DND-41 (cell line): ENCODE measurements at regions not wholly inside any gene's neighbourhood (a gene's known extent, or its start where the extent isn't known, plus 50 kb on each side); places are given as distances from the start of the nearest gene placed in this dataset.

Experiments
- ATAC-seq: fragments of 200-7000 bp; cut with Tn5 transposase; 3 replicates; pipeline ENCODE4 v1.9.1; 2021; ENCODE audit warnings: low read depth; ENCODE audit not compliant: insufficient read depth
- DNase-seq: peaks from one replicate; pipeline ENCODE4 v3.0.0-alpha.2; 2020
- H2AFZ ChIP-seq: 2 replicates; pipeline ENCODE4 v1.6.0; 2012; ENCODE audit warnings: low read depth, low read length
- H3K27ac ChIP-seq: 2 replicates; pipeline ENCODE4 v1.5.1; 2012; ENCODE audit warnings: low read length, inconsistent platforms
- H3K27me3 ChIP-seq: fragments of 200-600 bp; sonication (generic); 2 replicates; pipeline ENCODE4 v1.6.0; 2012; ENCODE audit warnings: low read length, mild to moderate bottlenecking, inconsistent platforms; ENCODE audit not compliant: insufficient read depth, poor library complexity
- H3K36me3 ChIP-seq: 2 replicates; pipeline ENCODE4 v1.5.1; 2012; ENCODE audit warnings: low read length, inconsistent platforms; ENCODE audit not compliant: insufficient read depth
- H3K4me1 ChIP-seq: 2 replicates; pipeline ENCODE4 v1.5.1; 2012; ENCODE audit warnings: mild to moderate bottlenecking, low read length; ENCODE audit not compliant: insufficient read depth
- H3K4me2 ChIP-seq: 2 replicates; pipeline ENCODE4 v1.6.0; 2012; ENCODE audit warnings: mild to moderate bottlenecking, moderate library complexity, low read length, inconsistent platforms; ENCODE audit not compliant: insufficient read depth
- H3K4me3 ChIP-seq, 2 experiments: fragments of 200-600 bp in 1 of 2; shearing (Covaris generic) in 1 of 2; 2 replicates each; pipeline ENCODE4 v1.5.1; 2012 to 2016; ENCODE audit warnings: inconsistent platforms in 2 of 2, low read length in 2 of 2, mild to moderate bottlenecking in 2 of 2, low read depth in 1 of 2, moderate library complexity in 1 of 2
- H3K79me2 ChIP-seq: 2 replicates; pipeline ENCODE4 v1.6.0; 2012; ENCODE audit warnings: low read length, inconsistent platforms; ENCODE audit not compliant: insufficient read depth
- H3K9ac ChIP-seq: 2 replicates; pipeline ENCODE4 v1.6.0; 2012; ENCODE audit warnings: low read depth, mild to moderate bottlenecking, inconsistent platforms, low read length, moderate library complexity
- H3K9me3 ChIP-seq: 2 replicates; pipeline ENCODE4 v1.5.1; 2012; ENCODE audit warnings: low read length, moderate library complexity, mild to moderate bottlenecking, inconsistent platforms; ENCODE audit not compliant: insufficient read depth, severe bottlenecking
- H4K20me1 ChIP-seq: 2 replicates; pipeline ENCODE4 v1.6.0; 2012; ENCODE audit warnings: low read length; ENCODE audit not compliant: insufficient read depth
- EZH2 ChIP-seq: IDR thresholded peaks from 3 replicates; pipeline ENCODE4 v1.6.1; 2012; ENCODE audit warnings: borderline replicate concordance, low read depth, mild to moderate bottlenecking, moderate library complexity, low read length, inconsistent platforms; ENCODE audit not compliant: severe bottlenecking
- TF ChIP-seq, protein P1 (sequence below): IDR thresholded peaks from 2 replicates; pipeline ENCODE4 v1.5.1; 2012; ENCODE audit warnings: borderline replicate concordance, low read length, moderate library complexity, mild to moderate bottlenecking; ENCODE audit not compliant: poor library complexity, severe bottlenecking; ENCODE audit errors: extremely low read depth

DNA sequence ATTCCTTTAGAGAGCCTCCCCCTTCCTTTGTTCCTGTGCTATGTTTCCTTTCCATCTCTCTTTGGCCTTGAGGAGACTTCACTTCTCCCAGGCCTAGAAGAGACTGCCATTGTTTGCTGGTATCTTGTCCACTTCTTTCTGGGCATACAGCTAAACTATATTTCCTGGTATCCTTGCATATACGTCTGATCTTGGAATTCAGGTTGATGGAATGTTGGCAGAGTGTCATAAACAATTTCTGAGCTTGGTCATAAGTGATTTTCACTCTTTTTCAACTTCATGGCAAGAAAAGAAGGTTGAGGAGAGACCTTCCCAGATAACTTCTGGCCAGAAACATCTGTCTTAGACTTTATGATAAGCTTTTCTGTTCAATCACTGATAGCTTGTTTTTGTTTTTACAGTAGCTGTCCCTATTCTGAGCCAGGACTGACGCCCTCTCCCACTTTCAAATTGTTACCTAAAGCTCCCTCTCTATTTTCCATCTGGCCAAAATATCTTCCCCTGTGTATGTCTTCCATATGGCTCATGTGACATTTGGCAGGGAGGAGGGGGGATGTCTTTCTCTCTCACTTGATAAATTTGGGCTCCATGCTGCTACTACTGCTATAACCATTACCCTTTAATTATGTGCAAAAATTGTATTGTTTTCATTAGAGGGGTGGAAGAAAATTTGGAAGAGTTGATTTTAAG, 457.0 kb downstream of the ADAMTS20 start:
- Histone ChIP-seq H3K27me3 (no peaks in the 10 kb centered on the region), H3K79me2 (no peaks in the 10 kb centered on the region), H3K9me3 (no peaks in the 10 kb centered on the region), H4K20me1 (no peaks in the 10 kb centered on the region), H3K4me3 (no peak overlapping the region), H3K36me3 (no peaks in the 10 kb centered on the region), H3K4me2 (no peak overlapping the region), H2AFZ (no peak overlapping the region), H3K27ac (no peak overlapping the region), H3K9ac (no peak overlapping the region), H3K4me1 (no peaks in the 10 kb centered on the region)
- no peak for ATAC-seq
- DNase-seq, result no peak
- no peak for TF ChIP-seq EZH2
- TF ChIP-seq, protein P1, sequence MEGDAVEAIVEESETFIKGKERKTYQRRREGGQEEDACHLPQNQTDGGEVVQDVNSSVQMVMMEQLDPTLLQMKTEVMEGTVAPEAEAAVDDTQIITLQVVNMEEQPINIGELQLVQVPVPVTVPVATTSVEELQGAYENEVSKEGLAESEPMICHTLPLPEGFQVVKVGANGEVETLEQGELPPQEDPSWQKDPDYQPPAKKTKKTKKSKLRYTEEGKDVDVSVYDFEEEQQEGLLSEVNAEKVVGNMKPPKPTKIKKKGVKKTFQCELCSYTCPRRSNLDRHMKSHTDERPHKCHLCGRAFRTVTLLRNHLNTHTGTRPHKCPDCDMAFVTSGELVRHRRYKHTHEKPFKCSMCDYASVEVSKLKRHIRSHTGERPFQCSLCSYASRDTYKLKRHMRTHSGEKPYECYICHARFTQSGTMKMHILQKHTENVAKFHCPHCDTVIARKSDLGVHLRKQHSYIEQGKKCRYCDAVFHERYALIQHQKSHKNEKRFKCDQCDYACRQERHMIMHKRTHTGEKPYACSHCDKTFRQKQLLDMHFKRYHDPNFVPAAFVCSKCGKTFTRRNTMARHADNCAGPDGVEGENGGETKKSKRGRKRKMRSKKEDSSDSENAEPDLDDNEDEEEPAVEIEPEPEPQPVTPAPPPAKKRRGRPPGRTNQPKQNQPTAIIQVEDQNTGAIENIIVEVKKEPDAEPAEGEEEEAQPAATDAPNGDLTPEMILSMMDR, result no peak

DNA sequence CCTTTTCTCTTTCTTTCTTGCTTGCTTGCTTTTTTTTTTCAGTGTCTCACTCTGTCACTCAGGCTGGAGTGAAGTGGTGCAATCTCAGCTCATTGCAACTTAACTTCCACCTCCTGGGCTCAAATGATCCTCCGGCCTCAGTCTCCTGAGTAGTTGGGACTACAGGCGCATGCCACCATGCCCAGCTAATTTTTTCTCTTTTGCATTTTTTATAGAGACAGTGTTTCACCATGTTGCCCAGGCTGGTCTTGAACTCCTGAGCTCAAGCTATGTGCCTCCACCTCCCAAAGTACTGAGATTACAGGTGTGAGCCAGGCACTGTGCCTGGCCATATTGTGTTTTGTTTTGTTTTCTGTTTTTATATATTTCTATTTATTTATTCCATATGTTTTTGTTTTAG, 461.0 kb downstream of the ADAMTS20 start:
- Histone ChIP-seq H3K36me3 (no peaks in the 10 kb centered on the region), H3K9me3 (no peaks in the 10 kb centered on the region), H3K9ac (no peak overlapping the region), H3K4me2 (no peak overlapping the region), H3K4me1 (no peaks in the 10 kb centered on the region), H3K27ac (no peak overlapping the region), H3K27me3 (no peaks in the 10 kb centered on the region), H3K4me3 (no peak overlapping the region), H4K20me1 (no peaks in the 10 kb centered on the region), H3K79me2 (no peaks in the 10 kb centered on the region), H2AFZ (no peak overlapping the region)
- DNase-seq (no peak), ATAC-seq (no peak)
- TF ChIP-seq, protein P1, result no peak
- no peak for TF ChIP-seq EZH2

- no peaks in the 10 kb centered on the region for H3K4me1 ChIP-seq
- TF ChIP-seq, protein P1, result no peak
- no peak for TF ChIP-seq EZH2
- H3K27ac ChIP-seq, result no peak overlapping the region
- no peaks in the 10 kb centered on the region for H3K27me3 ChIP-seq
- no peaks in the 10 kb centered on the region for H3K79me2 ChIP-seq
- no peak overlapping the region for H2AFZ ChIP-seq
- peaks cover 3% of the 10 kb centered on the region for H3K9me3 ChIP-seq
- no peak for DNase-seq
- H3K36me3 ChIP-seq, result no peaks in the 10 kb centered on the region
- no peak for ATAC-seq
- H3K9ac ChIP-seq, result no peak overlapping the region
- no peak overlapping the region for H3K4me2 ChIP-seq
- H4K20me1 ChIP-seq, result no peaks in the 10 kb centered on the region
- no peak overlapping the region for H3K4me3 ChIP-seq
Measured at GRCh38 chr12:43087195-43088091, 464.6 kb downstream of the ADAMTS20 start.
